GM18511 (cell line): ENCODE measurements at regions not wholly inside any gene's neighbourhood (a gene's known extent, or its start where the extent isn't known, plus 50 kb on each side); places are given as distances from the start of the nearest gene placed in this dataset.

Experiments used
- ATAC-seq: cut with Tn5 transposase; IDR thresholded peaks from one replicate; pipeline ENCODE4 v1.9.1; 2021; ENCODE audit warnings: mild to moderate bottlenecking, moderate library complexity; ENCODE audit not compliant: unreplicated experiment

DNA sequence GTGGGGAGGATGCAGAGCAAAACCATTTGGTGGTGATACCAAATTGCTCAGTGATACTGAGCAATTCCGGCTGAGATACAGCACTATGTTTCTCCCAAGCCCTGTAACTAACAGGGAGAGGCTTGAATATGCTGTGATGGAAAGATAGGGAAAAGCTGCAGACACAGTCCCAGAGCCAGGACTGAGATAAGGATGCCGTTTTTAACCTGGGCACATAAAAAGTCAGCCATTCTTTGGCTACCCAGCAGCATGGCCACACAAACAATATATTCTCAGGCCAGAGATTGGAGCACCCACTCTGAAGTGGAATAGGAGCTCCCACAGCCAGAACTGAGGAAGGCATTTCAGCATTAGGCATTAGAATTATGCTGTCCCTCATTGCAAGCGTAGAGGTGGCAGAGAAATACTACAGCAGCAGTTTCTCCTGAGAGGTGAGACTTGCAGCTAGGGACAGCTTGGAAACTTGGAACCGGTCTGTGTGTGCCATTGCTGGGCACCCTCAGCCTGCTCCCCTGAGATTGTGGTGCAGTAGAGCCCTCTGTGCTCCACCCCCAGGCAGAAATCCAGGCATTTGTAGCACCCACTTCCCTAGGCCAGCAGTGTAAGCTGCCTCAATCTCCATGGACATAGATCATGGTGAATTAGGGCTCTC lies 346.5 kb downstream of the TMEM135 start:
- ATAC-seq = no peak

DNA sequence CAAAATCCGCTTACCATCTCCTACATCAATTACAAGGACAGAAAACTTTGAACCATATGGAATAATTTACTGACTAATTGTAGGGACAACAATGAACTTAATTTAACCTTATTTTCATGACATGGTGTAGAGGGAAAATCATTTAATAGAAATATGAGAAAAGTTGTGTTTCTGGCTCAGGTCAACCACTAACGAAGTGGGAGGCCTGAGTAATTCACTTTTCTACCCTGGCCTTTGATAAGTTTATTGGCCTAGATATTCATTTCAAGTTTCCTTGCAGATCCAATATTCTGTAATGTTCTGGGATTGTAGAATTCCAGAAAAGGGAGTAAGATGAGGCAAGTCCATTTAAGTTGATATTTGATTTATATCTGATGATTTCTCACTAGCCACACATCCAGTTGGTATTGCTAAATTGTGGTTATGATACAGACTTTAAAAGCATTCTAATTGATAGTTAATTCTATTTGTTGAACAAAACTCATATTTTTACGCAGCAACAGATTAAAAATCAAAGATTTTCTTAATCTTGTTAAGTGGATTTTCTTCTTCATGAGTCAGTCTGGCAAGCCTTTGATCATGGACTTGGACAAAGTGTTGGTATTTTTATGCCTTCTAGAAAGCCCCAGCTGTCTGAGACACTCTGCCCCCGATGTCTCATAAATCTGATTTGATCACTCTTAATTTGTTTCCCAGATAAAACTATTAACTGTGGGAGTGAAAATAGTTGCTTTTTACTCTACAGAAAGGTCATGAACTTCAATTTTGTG lies 336.5 kb downstream of the TMEM135 start:
- ATAC-seq = no peak
